H1 (cell line): ENCODE measurements at regions not wholly inside any gene's neighbourhood (a gene's known extent, or its start where the extent isn't known, plus 50 kb on each side); places are given as distances from the start of the nearest gene placed in this dataset.

ENCODE experiments used
- CTCF ChIA-PET: fragments of 300-600 bp; sonication (Branson Sonifier 250); formaldehyde crosslinking; loops from one replicate; lab custom pipeline; 2021; ENCODE audit not compliant: partially characterized antibody; lab: Charles Lee
- POLR2A ChIA-PET: fragments of 300-600 bp; sonication (Branson Sonifier 250); formaldehyde crosslinking; loops from one replicate; lab custom pipeline; 2021; ENCODE audit warnings: inconsistent platforms; ENCODE audit not compliant: partially characterized antibody; lab: Charles Lee
- DNase-seq, 2 experiments: peaks; one replicate each; pipeline versions ENCODE4 v3.0.0 to v3.0.0-alpha.2; 2010 to 2022; ENCODE audit warnings: low spot score in 2 of 2, low read depth in 1 of 2, mixed read lengths in 1 of 2
- FAIRE-seq: peaks from 2 replicates; lab custom pipeline; 2011; peaks lifted over from hg19 to GRCh38; lab: Jason Lieb, UNC
- H2AFZ ChIP-seq: 2 replicates; pipeline ENCODE4 v1.8.1; 2012; ENCODE audit warnings: low read length, inconsistent platforms
- H2AK5ac ChIP-seq: 2 replicates; pipeline ENCODE4 v1.6.1; 2013; ENCODE audit warnings: low read depth, low read length
- H2BK120ac ChIP-seq: replicated peaks from 2 replicates; pipeline ENCODE3; 2013; ENCODE audit warnings: low read depth, low read length, inconsistent platforms
- H2BK12ac ChIP-seq: 2 replicates; pipeline ENCODE4 v1.6.1; 2013; ENCODE audit warnings: low read depth, low read length
- H2BK15ac ChIP-seq: 2 replicates; pipeline ENCODE4 v1.6.1; 2013; ENCODE audit warnings: low read length
- H2BK20ac ChIP-seq: 2 replicates; pipeline ENCODE4 v1.6.1; 2013; ENCODE audit warnings: low read length
- H2BK5ac ChIP-seq: 2 replicates; pipeline ENCODE4 v1.6.1; 2013; ENCODE audit warnings: low read depth, low read length
- H3K14ac ChIP-seq: 2 replicates; pipeline ENCODE4 v1.6.1; 2013; ENCODE audit warnings: inconsistent platforms; ENCODE audit not compliant: insufficient read length
- H3K18ac ChIP-seq: 2 replicates; pipeline ENCODE4 v1.6.1; 2013; ENCODE audit warnings: low read length; ENCODE audit errors: extremely low read depth
- H3K23ac ChIP-seq: 2 replicates; pipeline ENCODE4 v1.6.1; 2013; ENCODE audit warnings: inconsistent platforms; ENCODE audit not compliant: insufficient read length
- H3K23me2 ChIP-seq: 2 replicates; pipeline ENCODE4 v1.6.1; 2013; ENCODE audit warnings: low read depth, low read length
- H3K27ac ChIP-seq: 2 replicates; pipeline ENCODE4 v1.6.1; 2011; ENCODE audit warnings: low read depth, low read length, inconsistent platforms
- H3K27me3 ChIP-seq, 4 experiments: replicated peaks in 1 of 4; 1 replicate in 1 of 4; 2 replicates in 3 of 4; pipeline versions ENCODE4 v1.6.1 to v1.8.1; 2011 to 2013; ENCODE audit warnings: low read length in 3 of 4, mild to moderate bottlenecking in 3 of 4, inconsistent platforms in 2 of 4, mixed read lengths in 2 of 4, moderate library complexity in 1 of 4; ENCODE audit not compliant: control insufficient read depth in 3 of 4, insufficient read depth in 3 of 4; ENCODE audit errors: extremely low read depth in 1 of 4
- H3K36me3 ChIP-seq, 4 experiments: 2 replicates each; pipeline versions ENCODE4 v1.6.1 to v1.8.1; 2011 to 2013; ENCODE audit warnings: mild to moderate bottlenecking in 4 of 4, low read length in 3 of 4, moderate library complexity in 2 of 4, control low read depth in 1 of 4, inconsistent platforms in 1 of 4; ENCODE audit not compliant: insufficient read depth in 4 of 4, control insufficient read depth in 2 of 4
- H3K4ac ChIP-seq: replicated peaks from 2 replicates; pipeline ENCODE3; 2013; ENCODE audit warnings: low read length, low read depth, mixed read lengths, inconsistent platforms; ENCODE audit not compliant: insufficient read length
- H3K4me1 ChIP-seq, 4 experiments: replicated peaks in 1 of 4; 1 replicate in 1 of 4; 2 replicates in 3 of 4; pipeline versions ENCODE4 v1.6.1 to v1.8.1; 2011 to 2013; ENCODE audit warnings: low read length in 3 of 4, inconsistent platforms in 2 of 4, mixed read lengths in 1 of 4; ENCODE audit not compliant: insufficient read depth in 4 of 4, control insufficient read depth in 3 of 4
- H3K4me2 ChIP-seq, 2 experiments: 2 replicates each; pipeline versions ENCODE4 v1.6.1 to v1.8.1; 2011 to 2013; ENCODE audit warnings: low read depth in 2 of 2, low read length in 2 of 2, control low read depth in 1 of 2, inconsistent platforms in 1 of 2, mild to moderate bottlenecking in 1 of 2; ENCODE audit not compliant: insufficient read depth in 1 of 2
- H3K4me3 ChIP-seq, 4 experiments: fragments of 200-600, 300-600 bp in 1 of 4; sonication (generic), shearing (Covaris generic), sonication (Bioruptor Twin) in 1 of 4; 2 replicates each; pipeline versions ENCODE4 v1.5.1 to v1.8.1; 2011 to 2016; ENCODE audit warnings: low read length in 4 of 4, low read depth in 3 of 4, control low read depth in 2 of 4, inconsistent platforms in 2 of 4, mild to moderate bottlenecking in 2 of 4, mixed read lengths in 1 of 4, moderate library complexity in 1 of 4; ENCODE audit not compliant: insufficient read depth in 2 of 4; ENCODE audit errors: extremely low read depth in 1 of 4
- H3K56ac ChIP-seq: replicated peaks from 2 replicates; pipeline ENCODE3; 2013; ENCODE audit warnings: low read depth, mild to moderate bottlenecking, mixed read lengths, low read length, inconsistent platforms; ENCODE audit not compliant: insufficient read length
- H3K79me1 ChIP-seq: 2 replicates; pipeline ENCODE4 v1.6.1; 2013; ENCODE audit warnings: low read depth, low read length, control low read depth
- H3K79me2 ChIP-seq, 2 experiments: 2 replicates each; pipeline versions ENCODE4 v1.6.1 to v1.8.1; 2012 to 2013; ENCODE audit warnings: low read length in 2 of 2, mild to moderate bottlenecking in 2 of 2, inconsistent platforms in 1 of 2; ENCODE audit not compliant: insufficient read depth in 2 of 2, control insufficient read depth in 1 of 2
- H3K9ac ChIP-seq, 4 experiments: replicated peaks in 1 of 4; 1 replicate in 1 of 4; 2 replicates in 3 of 4; pipeline versions ENCODE4 v1.6.1 to v1.8.1; 2011 to 2013; ENCODE audit warnings: low read depth in 3 of 4, low read length in 3 of 4, control low read depth in 2 of 4, mild to moderate bottlenecking in 2 of 4, moderate library complexity in 2 of 4, inconsistent platforms in 1 of 4; ENCODE audit errors: extremely low read depth in 1 of 4
- H3K9me3 ChIP-seq, 2 experiments: 2 replicates each; pipeline versions ENCODE4 v1.6.1 to v1.8.1; 2012 to 2013; ENCODE audit warnings: mild to moderate bottlenecking in 2 of 2, moderate library complexity in 2 of 2, control low read depth in 1 of 2, inconsistent platforms in 1 of 2, low read depth in 1 of 2, low read length in 1 of 2, mixed read lengths in 1 of 2; ENCODE audit not compliant: insufficient read depth in 2 of 2
- H4K20me1 ChIP-seq, 2 experiments: replicated peaks in 1 of 2; 2 replicates each; pipeline versions ENCODE3 to v1.8.1; 2011 to 2013; ENCODE audit warnings: inconsistent platforms in 2 of 2, low read length in 2 of 2, mild to moderate bottlenecking in 1 of 2; ENCODE audit not compliant: insufficient read depth in 2 of 2, control insufficient read depth in 1 of 2
- H4K5ac ChIP-seq: 2 replicates; pipeline ENCODE4 v1.6.1; 2013; ENCODE audit warnings: low read length, low read depth, mixed read lengths, inconsistent platforms; ENCODE audit not compliant: insufficient read length
- H4K8ac ChIP-seq: 2 replicates; pipeline ENCODE4 v1.8.0; 2013; ENCODE audit warnings: mild to moderate bottlenecking, moderate library complexity, low read length, inconsistent platforms; ENCODE audit not compliant: insufficient read depth; ENCODE audit errors: extremely low read depth
- H4K91ac ChIP-seq: replicated peaks from 2 replicates; pipeline ENCODE3; 2013; ENCODE audit warnings: low read length, mixed read lengths, inconsistent platforms; ENCODE audit not compliant: insufficient read length
- BACH1 ChIP-seq: IDR thresholded peaks from 2 replicates; pipeline ENCODE4 v1.6.1; 2012; ENCODE audit warnings: low read length, improper control_type of control experiment
- BCL11A ChIP-seq, 2 experiments: IDR thresholded peaks; one replicate each; pipeline ENCODE4 v1.6.1; 2011; ENCODE audit warnings: low read depth in 2 of 2, low read length in 2 of 2, mild to moderate bottlenecking in 2 of 2
- CHD1 ChIP-seq: IDR thresholded peaks from 2 replicates; pipeline ENCODE4 v1.6.1; 2012; ENCODE audit warnings: low read depth, low read length, improper control_type of control experiment
- GTF2F1 ChIP-seq: IDR thresholded peaks from 2 replicates; pipeline ENCODE4 v1.6.1; 2012; ENCODE audit warnings: low read depth, low read length, improper control_type of control experiment, borderline replicate concordance
- HDAC2 ChIP-seq, 2 experiments: fragments of 300-600 bp in 1 of 2; sonication (generic) in 1 of 2; IDR thresholded peaks; 2 replicates each; pipeline ENCODE4 v1.6.1; 2011 to 2012; ENCODE audit warnings: low read depth in 2 of 2, low read length in 2 of 2, mild to moderate bottlenecking in 2 of 2, moderate library complexity in 2 of 2, borderline replicate concordance in 1 of 2, inconsistent platforms in 1 of 2
- KDM1A ChIP-seq: fragments of 200-600, 300-600 bp; sonication (generic); IDR thresholded peaks from 2 replicates; pipeline ENCODE4 v1.7.1; 2016; ENCODE audit warnings: mild to moderate bottlenecking, low read length, borderline replicate concordance
- RAD21 ChIP-seq, 2 experiments: IDR thresholded peaks in 1 of 2; conservative IDR thresholded peaks in 1 of 2; 2 replicates each; pipeline ENCODE4 v1.6.1; 2011; ENCODE audit warnings: low read depth in 2 of 2, low read length in 2 of 2, improper control_type of control experiment in 1 of 2, inconsistent platforms in 1 of 2, mild to moderate bottlenecking in 1 of 2, moderate library complexity in 1 of 2
- TBP ChIP-seq: IDR thresholded peaks from 2 replicates; pipeline ENCODE4 v1.6.1; 2011; ENCODE audit warnings: low read depth, low read length, improper control_type of control experiment
- WGBS, 2 experiments: shearing (Covaris generic) in 1 of 2; methylation state at CpG; one replicate each; pipeline versions ENCODE4 v1.1.6 to v1.1.7; 2013 to 2015; ENCODE audit warnings: low lambda C conversion rate in 2 of 2, mixed read lengths in 2 of 2, inconsistent platforms in 1 of 2, low coverage in 1 of 2, missing lambda C conversion rate in 1 of 2; ENCODE audit not compliant: insufficient replicate concordance in 2 of 2, insufficient coverage in 1 of 2, insufficient read length in 1 of 2; ENCODE audit errors: extremely low coverage in 1 of 2, missing lambda C conversion rate in 1 of 2; 5-methylcytosine and 5-hydroxymethylcytosine counted together

DNA sequence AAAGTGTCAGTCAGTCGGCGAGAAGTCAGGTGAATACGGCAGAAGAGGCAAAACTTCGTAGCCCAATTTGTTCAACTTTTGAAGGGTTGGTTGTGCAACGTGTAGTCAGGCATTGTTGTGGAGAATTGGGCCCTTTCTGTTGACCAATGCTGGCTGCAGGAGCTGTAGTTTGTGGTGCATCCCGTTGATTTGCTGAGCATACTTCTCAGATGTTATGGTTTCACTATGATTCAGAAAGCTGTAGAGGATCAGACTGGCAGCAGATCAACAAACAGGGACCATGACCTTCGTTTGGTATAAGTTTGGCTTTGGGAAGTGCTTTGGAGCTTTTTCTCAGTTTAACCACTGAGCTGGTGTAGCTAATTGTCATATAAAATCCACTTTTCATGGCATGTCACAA is 190.2 kb upstream of the ADAMTS5 start:
- no peak overlapping the region for H3K4ac ChIP-seq
- FAIRE-seq = no peak
- H4K5ac ChIP-seq = no peak overlapping the region
- H3K9me3 ChIP-seq = no peaks in the 10 kb centered on the region
- no peak overlapping the region for H2BK15ac ChIP-seq
- WGBS, 2 experiments = 66% methylated on average over 7 of the region's 7 CpGs; no CpG with 5 or more reads in 1 of the 2 experiments
- no peak overlapping the region for H2BK20ac ChIP-seq
- no peak overlapping the region for H2BK5ac ChIP-seq
- no peaks in the 10 kb centered on the region for H3K23me2 ChIP-seq
- H3K23ac ChIP-seq = no peak overlapping the region
- H3K9ac ChIP-seq = no peak overlapping the region
- H3K56ac ChIP-seq = no peak overlapping the region
- no peaks in the 10 kb centered on the region for H3K27me3 ChIP-seq
- no peak overlapping the region for H2AFZ ChIP-seq
- no peak overlapping the region for H3K4me3 ChIP-seq
- no peak overlapping the region for H3K4me2 ChIP-seq
- no peak overlapping the region for H4K91ac ChIP-seq
- no peak overlapping the region for H4K8ac ChIP-seq
- ChIA-PET CTCF (interaction anchor here (0.5 kb wide), 1 partner anchor 543 kb away, joined by 3 read pairs; no protein-coding TSS in a partner anchor), POLR2A (no interaction called here)
- no peak overlapping the region for H3K27ac ChIP-seq
- H3K79me2 ChIP-seq = no peaks in the 10 kb centered on the region
- H4K20me1 ChIP-seq = no peaks in the 10 kb centered on the region
- no peak overlapping the region for H3K18ac ChIP-seq
- H3K4me1 ChIP-seq = no peaks in the 10 kb centered on the region
- no peak overlapping the region for H2BK120ac ChIP-seq
- no peak overlapping the region for H2BK12ac ChIP-seq
- H3K14ac ChIP-seq = no peak overlapping the region
- no peaks in the 10 kb centered on the region for H3K36me3 ChIP-seq
- H3K79me1 ChIP-seq = no peaks in the 10 kb centered on the region
- no peak overlapping the region for H2AK5ac ChIP-seq
- no peak for DNase-seq
- TF ChIP-seq GTF2F1 = no peak
- no peak for TF ChIP-seq RAD21 (IDR thresholded peaks at IDR 0.05 in 1 of 2, conservative IDR thresholded peaks at IDR 0.05 in 1 of 2; ENCODE audit: low read depth in 2 of 2, low read length in 2 of 2)
- TF ChIP-seq KDM1A = no peak
- TF ChIP-seq HDAC2 (IDR thresholded peaks at IDR 0.05; ENCODE audit: borderline replicate concordance in 1 of 2, low read depth in 2 of 2, low read length in 2 of 2) = no peak
- TF ChIP-seq BACH1 = no peak
- no peak for TF ChIP-seq CHD1
- no peak for TF ChIP-seq BCL11A (IDR thresholded peaks at IDR 0.05; ENCODE audit: low read depth in 2 of 2, low read length in 2 of 2)
- TF ChIP-seq TBP = no peak
